Hepatocyte (in vitro differentiated cells): ENCODE measurements at regions not wholly inside any gene's neighbourhood (a gene's known extent, or its start where the extent isn't known, plus 50 kb on each side); places are given as distances from the start of the nearest gene placed in this dataset.

Experiments used
- DNase-seq: peaks from one replicate; pipeline ENCODE4 v3.0.0-alpha.2; 2016; ENCODE audit warnings: low spot score
- H2AFZ ChIP-seq: fragments of 200-600 bp; sonication (generic); 2 replicates; pipeline ENCODE4 v1.6.0; 2016; ENCODE audit warnings: antibody characterized with exemption, mild to moderate bottlenecking
- H3K27ac ChIP-seq: fragments of 200-600 bp; sonication (generic); 2 replicates; pipeline ENCODE4 v1.5.1; 2016; ENCODE audit warnings: mild to moderate bottlenecking
- H3K27me3 ChIP-seq: fragments of 200-600 bp; sonication (generic); 2 replicates; pipeline ENCODE4 v1.6.1; 2016
- H3K36me3 ChIP-seq: fragments of 200-600 bp; sonication (generic); replicated peaks from 2 replicates; pipeline ENCODE4 v1.5.1; 2016; ENCODE audit warnings: low read depth; ENCODE audit not compliant: insufficient read depth
- H3K4me1 ChIP-seq: fragments of 200-600 bp; sonication (generic); 2 replicates; pipeline ENCODE4 v1.5.1; 2016; ENCODE audit warnings: mild to moderate bottlenecking, moderate library complexity; ENCODE audit not compliant: insufficient read depth
- H3K4me2 ChIP-seq: fragments of 200-600 bp; sonication (generic); 2 replicates; pipeline ENCODE4 v1.6.0; 2016
- H3K4me3 ChIP-seq: fragments of 200-600 bp; sonication (generic); 2 replicates; pipeline ENCODE4 v1.5.1; 2016; ENCODE audit warnings: mild to moderate bottlenecking
- H3K79me2 ChIP-seq: fragments of 200-600 bp; sonication (generic); 2 replicates; pipeline ENCODE4 v1.6.0; 2017; ENCODE audit warnings: mild to moderate bottlenecking
- H3K9me2 ChIP-seq: fragments of 200-600 bp; sonication (generic); replicated peaks from 2 replicates; pipeline ENCODE4 v1.6.0; 2017; ENCODE audit warnings: mild to moderate bottlenecking; ENCODE audit not compliant: insufficient read depth
- H3K9me3 ChIP-seq: fragments of 200-600 bp; sonication (generic); 2 replicates; pipeline ENCODE4 v1.5.1; 2016; ENCODE audit warnings: low read depth, mild to moderate bottlenecking
- H4K20me1 ChIP-seq: fragments of 200-600 bp; sonication (generic); 2 replicates; pipeline ENCODE4 v1.6.0; 2016; ENCODE audit warnings: mild to moderate bottlenecking; ENCODE audit not compliant: insufficient read depth, poor library complexity, severe bottlenecking
- CTCF ChIP-seq: fragments of 200-600 bp; sonication (generic); IDR thresholded peaks from 2 replicates; pipeline ENCODE4 v1.5.1; 2016; ENCODE audit warnings: antibody characterized with exemption, mild to moderate bottlenecking; ENCODE audit not compliant: poor library complexity
- EZH2 ChIP-seq: fragments of 200-600 bp; sonication (generic); IDR thresholded peaks from 2 replicates; pipeline ENCODE4 v1.6.1; 2016; ENCODE audit warnings: antibody characterized with exemption, mild to moderate bottlenecking, borderline replicate concordance
- EZH2phosphoT487 ChIP-seq: fragments of 200-600 bp; sonication (generic); IDR thresholded peaks from one replicate; pipeline ENCODE4 v1.6.1; 2018; ENCODE audit warnings: antibody characterized with exemption, mild to moderate bottlenecking, low read depth, moderate library complexity; ENCODE audit not compliant: unreplicated experiment, severe bottlenecking
- WGBS: methylation state at CpG from one replicate; pipeline ENCODE4 v1.1.6; 2016; ENCODE audit warnings: low lambda C conversion rate; ENCODE audit errors: missing lambda C conversion rate; 5-methylcytosine and 5-hydroxymethylcytosine counted together

DNA sequence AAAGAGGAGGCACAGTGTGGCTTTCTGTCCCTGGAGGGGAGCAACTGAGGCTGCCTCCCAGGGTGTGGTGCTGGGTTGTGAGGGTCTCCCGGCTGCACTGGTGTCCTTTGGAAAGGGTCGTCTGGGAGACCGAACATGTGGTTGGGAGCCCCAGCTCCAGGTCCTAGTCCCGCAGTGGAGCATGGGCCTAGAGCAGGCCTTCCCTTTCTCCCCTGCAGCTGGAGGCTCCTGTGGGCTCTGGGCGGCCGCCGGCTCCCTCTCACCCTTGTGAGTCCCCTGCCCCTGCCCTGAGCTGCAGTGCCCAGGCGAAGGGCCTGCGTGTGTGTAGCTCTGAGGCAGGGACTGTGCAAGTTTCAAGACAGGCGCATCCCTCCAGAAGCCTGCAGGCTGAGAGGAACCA, 1492.7 kb downstream of the BRD1 start:
- H3K9me3 ChIP-seq = no peaks in the 10 kb centered on the region
- no peaks in the 10 kb centered on the region for H4K20me1 ChIP-seq
- H3K79me2 ChIP-seq = no peaks in the 10 kb centered on the region
- no peak overlapping the region for H3K4me3 ChIP-seq
- H3K4me2 ChIP-seq = no peak overlapping the region
- 80% methylated on average over 9 of the region's 10 CpGs for WGBS
- no peak overlapping the region for H3K27ac ChIP-seq
- TF ChIP-seq EZH2 (no peak), CTCF (no peak), EZH2phosphoT487 (no peak)
- H3K36me3 ChIP-seq = no peaks in the 10 kb centered on the region
- no peak for DNase-seq
- H2AFZ ChIP-seq = no peak overlapping the region
- H3K27me3 ChIP-seq = no peaks in the 10 kb centered on the region
- H3K4me1 ChIP-seq = no peaks in the 10 kb centered on the region
- H3K9me2 ChIP-seq = no peaks in the 10 kb centered on the region

DNA sequence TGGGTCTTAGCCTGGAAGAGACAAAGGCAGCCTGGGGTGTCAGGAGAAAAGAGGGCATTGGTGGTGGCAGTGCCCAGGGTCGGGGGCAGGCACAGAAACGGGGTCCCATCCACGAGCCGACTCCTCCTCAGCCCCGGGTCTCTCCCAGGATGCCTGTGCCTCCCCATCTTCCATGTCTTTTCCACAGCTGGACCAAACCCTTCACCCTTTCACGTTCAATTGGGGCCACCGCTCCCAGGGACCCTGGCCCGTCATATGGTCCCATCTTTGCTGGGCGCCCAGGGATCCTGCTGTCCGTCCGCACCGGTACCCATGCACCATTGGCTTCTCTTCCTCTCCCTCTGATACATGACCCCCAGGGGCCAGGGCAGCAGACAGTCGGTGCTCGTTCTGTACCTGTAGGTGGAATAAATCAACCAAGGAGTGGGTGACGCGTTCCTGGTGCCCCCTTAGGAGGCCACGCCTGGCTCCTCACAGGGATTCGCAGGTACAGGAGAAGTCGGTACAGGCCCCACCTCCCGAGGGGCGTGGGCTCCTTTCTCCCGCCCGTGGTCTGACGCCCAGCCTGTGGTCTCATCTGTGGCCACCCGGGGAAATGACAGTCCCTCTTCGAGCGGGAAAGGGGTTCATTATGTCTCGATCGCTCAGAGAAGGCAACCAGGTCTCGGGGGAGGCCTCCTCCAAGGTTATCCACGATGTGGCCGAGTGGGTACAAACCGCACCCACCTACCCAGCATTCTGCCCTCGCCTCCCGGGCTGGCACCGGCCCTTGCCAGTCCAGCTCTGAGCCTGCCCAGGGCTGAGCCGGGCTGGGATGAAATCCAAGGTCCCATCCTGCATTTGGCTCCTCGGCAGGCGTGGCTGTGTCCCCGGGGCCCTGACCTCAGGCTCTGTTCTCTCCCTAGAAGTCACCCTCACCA, 1493.6 kb downstream of the BRD1 start:
- Histone ChIP-seq H2AFZ (no peak overlapping the region), H3K4me2 (no peak overlapping the region), H3K79me2 (no peaks in the 10 kb centered on the region), H3K27ac (no peak overlapping the region), H3K9me3 (no peaks in the 10 kb centered on the region), H4K20me1 (no peaks in the 10 kb centered on the region), H3K9me2 (no peaks in the 10 kb centered on the region), H3K27me3 (no peaks in the 10 kb centered on the region), H3K4me1 (no peaks in the 10 kb centered on the region), H3K4me3 (no peak overlapping the region), H3K36me3 (no peaks in the 10 kb centered on the region)
- no peak for DNase-seq
- 92% methylated on average over 37 of the region's 40 CpGs for WGBS
- TF ChIP-seq CTCF = no peak
- TF ChIP-seq EZH2 = no peak
- no peak for TF ChIP-seq EZH2phosphoT487

DNA sequence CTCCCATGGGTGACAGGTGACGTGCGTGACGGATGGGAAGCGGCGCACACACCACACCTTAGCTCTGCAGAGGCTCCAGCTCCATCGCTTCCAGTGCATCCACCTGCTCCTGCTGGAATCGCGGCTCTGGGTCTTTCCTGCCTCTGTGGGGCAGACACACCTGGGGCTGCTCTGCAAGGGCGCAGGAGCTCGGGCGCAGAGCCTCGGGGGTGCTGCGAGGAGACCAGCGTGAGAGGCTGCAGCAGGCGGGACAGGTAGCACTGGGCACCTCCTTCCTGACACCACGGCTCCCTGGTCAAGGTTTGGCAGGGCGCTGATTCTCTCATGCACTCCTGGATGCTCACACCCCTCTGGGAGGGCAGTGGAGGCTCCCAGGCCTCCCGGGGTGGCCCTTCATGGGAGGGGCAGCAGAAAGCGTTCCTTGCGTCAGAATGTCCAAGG, 1494.3 kb downstream of the BRD1 start:
- H4K20me1 ChIP-seq = no peaks in the 10 kb centered on the region
- 92% methylated on average over 20 of the region's 20 CpGs for WGBS
- no peak for TF ChIP-seq EZH2phosphoT487
- no peak for TF ChIP-seq CTCF

More for the DNA sequence above, 1494.3 kb downstream of the BRD1 start:
- H3K27me3 ChIP-seq = no peaks in the 10 kb centered on the region
- no peaks in the 10 kb centered on the region for H3K36me3 ChIP-seq
- no peaks in the 10 kb centered on the region for H3K9me2 ChIP-seq
- no peak overlapping the region for H3K27ac ChIP-seq
- no peak overlapping the region for H3K4me3 ChIP-seq
- H3K79me2 ChIP-seq = no peaks in the 10 kb centered on the region
- H3K4me2 ChIP-seq = no peak overlapping the region
- no peaks in the 10 kb centered on the region for H3K9me3 ChIP-seq
- DNase-seq = no peak
- H3K4me1 ChIP-seq = no peaks in the 10 kb centered on the region
- no peak overlapping the region for H2AFZ ChIP-seq
